Esophagus mucosa (tissue), 1 donor: ENCODE measurements at regions not wholly inside any gene's neighbourhood (a gene's known extent, or its start where the extent isn't known, plus 50 kb on each side); places are given as distances from the start of the nearest gene placed in this dataset.

Source experiments
- ATAC-seq: fragments of 200-7000 bp; cut with Tn5 transposase; one replicate; pipeline ENCODE4 v1.9.1; 2020
- donor health status: DM: yes; HTN: yes; CAD: no.

DNA sequence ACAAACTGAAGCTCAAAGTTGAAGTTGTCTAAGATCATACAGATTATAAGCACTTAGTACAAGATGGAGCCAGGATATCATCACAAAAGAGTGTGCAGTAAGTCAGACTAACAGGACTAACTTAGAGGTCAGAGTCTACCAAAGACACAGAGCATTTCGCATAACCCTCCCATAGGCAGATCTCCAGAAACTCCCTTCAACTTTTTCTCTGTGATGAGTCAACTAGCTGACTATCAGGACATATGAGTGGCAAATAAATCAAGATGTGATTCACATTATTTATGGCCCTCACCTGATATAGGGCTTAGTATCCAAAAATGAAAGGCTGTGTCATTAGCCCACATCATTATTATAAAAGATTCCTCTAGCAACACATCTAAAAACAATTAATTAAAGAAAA lies 484.6 kb downstream of the GALC start:
- ATAC-seq = no peak

GRCh38 chr14:87503711-87504110 lies 489.3 kb downstream of the GALC start:
- no peak for ATAC-seq

- ATAC-seq = no peak
Observed at GRCh38 chr14:87497301-87497700, 495.7 kb downstream of the GALC start.

- ATAC-seq = no peak
Observed at GRCh38 chr14:87494010-87494409, 499.0 kb downstream of the GALC start.

DNA sequence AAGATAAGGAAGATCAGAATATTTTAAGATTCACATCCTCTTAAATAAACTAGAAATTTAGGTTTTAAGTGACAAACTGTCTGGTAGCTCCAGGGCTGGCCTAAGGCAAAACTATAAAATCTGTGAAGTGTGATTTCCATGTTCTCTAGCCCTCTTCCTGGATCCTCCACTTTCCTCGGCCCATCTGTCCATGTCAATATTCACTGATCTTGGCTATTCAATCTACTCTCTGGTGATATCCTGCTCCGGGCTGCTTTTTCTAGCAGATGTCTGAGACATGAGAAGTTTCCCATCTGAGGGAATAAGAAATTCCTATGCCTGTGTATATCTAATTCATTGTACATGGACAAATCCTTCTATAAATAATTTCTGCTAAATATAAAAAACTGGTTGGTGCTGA lies 500.4 kb downstream of the GALC start:
- ATAC-seq = no peak

DNA sequence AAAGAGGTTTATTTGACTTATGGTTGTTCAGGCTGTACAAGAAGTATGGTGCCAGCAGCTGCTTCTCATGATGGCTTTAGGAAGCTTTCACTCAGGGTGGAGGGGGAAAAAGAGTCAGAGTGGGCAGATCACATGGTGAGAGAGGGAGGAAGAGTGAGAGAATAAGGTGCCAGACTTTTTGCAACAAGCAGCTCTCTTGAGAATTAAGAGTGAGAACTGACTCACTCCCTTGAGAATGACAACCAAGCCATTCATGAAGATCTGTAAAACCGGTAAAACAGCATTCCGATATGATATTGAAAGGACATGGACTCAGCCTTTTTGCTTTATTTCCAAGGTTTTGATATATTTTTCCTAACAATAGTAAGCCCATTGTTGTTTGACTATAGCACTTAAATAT lies 501.2 kb downstream of the GALC start:
- peak; percentile 49 for ATAC-seq

DNA sequence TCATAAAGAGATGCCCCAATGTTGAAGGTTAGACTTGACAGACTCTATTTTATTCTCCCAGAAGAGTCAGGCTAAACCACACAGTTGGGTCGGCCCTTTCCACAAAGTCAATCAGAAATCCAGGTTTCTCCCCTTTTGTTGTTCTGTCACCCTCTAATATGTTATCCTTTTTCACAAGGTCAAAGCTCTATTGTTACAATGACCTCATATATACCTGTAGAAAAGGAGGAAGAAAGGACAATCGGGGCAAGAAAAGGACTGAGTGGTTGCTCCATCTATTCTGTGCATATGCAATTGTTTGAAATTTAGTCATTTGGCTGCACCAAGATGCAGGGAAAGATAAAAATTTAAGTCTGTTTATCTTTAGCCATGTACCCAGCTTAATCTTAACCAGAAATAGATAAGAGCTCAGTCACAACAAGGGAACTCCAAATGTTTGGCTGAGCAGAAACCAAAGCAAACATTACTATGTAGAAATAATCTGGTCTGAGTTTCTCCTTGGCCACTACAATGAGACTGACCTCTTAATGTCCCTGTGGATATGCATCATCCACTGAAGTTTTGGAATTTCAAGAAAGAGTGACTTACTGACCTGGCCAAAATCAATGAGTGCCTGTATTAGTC lies 503.7 kb downstream of the GALC start:
- ATAC-seq = no peak

- no peak for ATAC-seq
Observed at GRCh38 chr14:87483271-87484260, 509.4 kb downstream of the GALC start.

- ATAC-seq = no peak
Observed at GRCh38 chr14:87468531-87468930, 524.5 kb downstream of the GALC start.

DNA sequence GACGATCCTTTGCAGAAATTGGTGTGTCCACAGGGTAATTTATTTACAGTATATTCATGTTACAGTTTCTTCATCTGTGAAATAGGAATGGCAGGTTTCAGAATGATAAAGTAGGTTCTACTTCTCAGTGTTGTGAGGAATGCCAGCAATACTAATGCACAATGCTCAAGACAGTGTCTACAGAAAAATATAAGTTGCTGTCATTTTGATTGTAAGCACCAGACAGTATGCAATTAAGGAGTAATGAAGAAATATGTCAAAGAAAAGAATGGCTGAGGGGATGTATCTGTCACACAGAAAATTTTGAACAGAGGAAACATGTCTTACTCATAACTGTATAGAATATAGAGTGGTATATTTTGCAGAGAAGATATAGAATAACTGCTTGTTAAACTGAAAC lies 525.4 kb downstream of the GALC start:
- ATAC-seq = no peak

- ATAC-seq = no peak
Observed at GRCh38 chr14:87465770-87466169, 527.2 kb downstream of the GALC start.

DNA sequence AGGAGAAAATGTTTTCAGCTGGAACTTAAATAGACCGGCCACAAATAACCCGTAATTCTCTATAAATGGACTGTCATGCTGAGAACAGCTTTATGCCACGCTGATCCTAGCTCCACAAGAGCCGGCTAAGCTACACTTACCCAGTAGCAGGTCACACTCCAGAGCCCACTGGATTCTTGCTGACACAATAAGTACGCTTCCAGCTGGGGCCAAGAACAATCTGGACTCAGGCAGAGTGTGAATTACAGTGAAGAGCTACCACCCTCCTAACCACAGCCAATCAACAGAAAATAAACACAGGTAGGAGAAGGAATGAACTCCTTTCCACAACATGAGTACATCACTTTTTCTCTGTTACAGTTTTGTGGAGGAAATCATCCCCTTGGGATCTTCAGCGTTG lies 531.3 kb downstream of the GALC start:
- ATAC-seq = no peak

DNA sequence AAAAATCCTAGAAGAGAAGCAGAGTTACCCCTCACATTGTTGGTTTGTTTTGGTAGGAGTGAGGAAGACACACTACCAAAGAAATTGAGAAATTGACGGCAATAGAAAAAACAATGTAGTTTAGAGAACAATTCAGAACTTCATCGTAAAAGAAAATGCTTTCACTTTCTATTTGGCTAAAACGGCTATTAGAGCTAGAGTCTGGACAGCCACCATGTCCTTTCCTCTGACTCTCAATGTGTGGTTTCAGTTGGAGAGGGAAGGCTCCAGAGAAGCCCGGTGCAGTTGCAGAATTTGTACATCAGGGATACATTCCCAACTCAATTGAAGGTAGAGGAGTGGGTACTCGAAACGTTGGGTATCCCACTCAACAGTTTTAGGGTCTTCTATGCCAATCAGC lies 535.3 kb downstream of the GALC start:
- no peak for ATAC-seq

- ATAC-seq = no peak
Observed at GRCh38 chr14:87450193-87450592, 542.8 kb downstream of the GALC start.

DNA sequence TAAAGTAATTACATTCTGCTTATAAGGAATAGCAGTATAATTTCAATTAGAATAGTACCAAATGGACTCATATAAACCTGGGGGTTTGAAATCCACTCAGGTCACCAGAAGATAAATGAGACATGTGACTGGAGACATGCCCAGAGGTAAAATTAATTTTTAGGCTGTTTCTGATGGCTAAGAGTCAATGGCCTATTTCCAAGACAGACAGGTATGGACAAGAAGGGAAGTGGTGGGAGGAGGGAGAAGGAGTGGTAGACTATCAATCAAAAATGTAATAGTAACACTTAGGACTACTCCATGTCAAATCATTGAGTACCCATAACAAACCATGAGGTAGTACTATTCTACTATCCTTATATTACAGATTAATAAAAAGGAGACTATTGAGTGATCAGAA lies 544.0 kb downstream of the GALC start:
- ATAC-seq = no peak

DNA sequence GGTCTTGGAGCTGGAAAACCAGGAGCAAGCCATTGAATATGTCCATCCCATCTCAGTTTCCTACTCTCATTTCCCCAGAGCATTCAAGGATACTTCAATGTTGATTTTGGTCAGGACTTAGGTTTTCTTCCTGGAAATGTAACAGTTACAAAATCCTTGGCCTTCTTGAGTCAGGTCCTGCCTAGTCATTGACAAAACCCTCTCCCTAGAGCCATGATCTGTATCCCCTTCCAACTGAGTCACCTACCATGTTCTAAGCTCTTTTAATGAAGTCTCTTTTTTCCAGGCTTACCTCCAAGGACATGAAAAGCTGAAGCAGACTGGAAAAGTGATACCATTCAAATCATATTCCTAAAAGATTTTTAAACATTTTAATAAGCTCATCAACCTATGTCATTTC lies 549.2 kb downstream of the GALC start:
- ATAC-seq = no peak

DNA sequence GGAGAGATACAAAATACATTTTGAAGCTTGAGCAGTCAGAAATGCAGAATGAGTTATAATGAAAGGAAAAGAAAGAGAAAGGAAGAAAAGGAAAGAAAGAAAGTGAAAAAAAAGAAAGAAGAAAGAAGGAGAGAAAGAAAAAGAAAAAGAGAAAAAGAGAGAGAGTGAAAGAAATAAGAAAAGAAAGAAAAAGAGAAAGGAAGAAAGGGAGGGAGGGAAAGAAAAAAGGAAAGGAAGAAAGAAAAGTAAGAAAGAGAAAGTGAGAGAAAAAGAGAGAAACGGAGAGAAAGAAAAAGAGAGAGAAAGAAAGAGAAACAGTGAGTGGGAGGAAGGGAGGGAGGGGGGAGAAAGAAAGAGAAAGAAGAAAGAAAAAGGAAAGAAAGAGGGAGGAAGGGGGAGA lies 549.9 kb downstream of the GALC start:
- ATAC-seq = no peak

- no peak for ATAC-seq
Observed at GRCh38 chr14:87437158-87437557, 555.8 kb downstream of the GALC start.

DNA sequence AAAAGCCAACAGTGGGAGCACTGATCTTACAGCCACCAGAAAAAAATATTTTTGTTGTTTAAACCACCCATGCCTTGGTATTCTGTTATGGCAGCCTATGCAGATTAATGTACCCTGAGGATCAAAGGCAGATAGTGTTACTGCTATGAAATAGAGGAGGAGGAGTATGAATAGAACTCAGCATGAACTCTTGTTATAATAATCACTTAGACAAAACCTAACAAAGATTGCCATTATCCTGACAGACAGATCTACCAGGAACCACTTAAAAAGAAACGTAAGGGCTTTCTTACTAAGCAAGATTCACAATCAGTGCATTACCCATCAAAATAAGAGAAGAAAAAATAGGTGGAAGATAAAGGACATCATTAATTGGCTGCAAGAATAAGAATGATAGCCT lies 558.3 kb downstream of the GALC start:
- no peak for ATAC-seq

DNA sequence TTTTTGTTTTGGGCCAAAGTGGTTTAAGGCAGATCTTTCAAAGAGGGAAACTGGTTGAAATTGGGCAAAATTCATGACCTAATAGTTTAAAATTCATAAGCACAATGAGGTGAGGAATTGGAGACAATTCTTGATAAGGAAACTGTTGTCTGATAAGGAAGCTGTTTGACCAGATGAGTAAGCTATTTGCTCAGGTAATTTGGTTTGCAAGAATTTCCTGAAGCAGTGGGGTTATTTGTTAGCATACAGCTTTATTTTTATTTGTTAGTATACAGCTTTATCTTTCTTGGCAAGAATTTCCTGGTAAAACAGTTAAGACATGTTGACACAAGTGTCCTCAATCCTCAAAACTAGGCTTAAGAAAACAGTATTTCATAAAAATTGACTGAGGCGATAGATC lies 559.0 kb downstream of the GALC start:
- ATAC-seq = no peak

GRCh38 chr14:87432698-87433097 lies 560.3 kb downstream of the GALC start:
- ATAC-seq = no peak

DNA sequence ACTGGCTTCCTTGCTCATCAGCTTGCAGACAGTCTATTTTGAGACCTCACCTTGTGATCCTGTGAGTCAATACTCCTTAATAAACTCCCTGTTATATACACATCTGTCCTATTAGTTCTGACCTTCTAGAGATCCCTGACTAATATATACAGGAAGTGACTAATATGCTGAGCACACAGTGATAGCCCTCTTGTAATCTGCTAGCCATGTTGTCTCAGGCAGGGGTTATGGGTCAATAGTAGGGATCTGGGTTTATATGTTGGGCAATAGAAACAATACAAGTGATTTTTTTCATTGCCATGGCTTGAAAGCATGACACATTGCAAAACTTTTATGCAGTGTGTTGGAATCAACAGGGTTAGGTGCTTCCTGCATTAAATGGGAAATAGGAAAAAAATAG lies 562.2 kb downstream of the GALC start:
- ATAC-seq = peak; percentile 20

- no peak for ATAC-seq
Observed at GRCh38 chr14:87430214-87430613, 562.8 kb downstream of the GALC start.

DNA sequence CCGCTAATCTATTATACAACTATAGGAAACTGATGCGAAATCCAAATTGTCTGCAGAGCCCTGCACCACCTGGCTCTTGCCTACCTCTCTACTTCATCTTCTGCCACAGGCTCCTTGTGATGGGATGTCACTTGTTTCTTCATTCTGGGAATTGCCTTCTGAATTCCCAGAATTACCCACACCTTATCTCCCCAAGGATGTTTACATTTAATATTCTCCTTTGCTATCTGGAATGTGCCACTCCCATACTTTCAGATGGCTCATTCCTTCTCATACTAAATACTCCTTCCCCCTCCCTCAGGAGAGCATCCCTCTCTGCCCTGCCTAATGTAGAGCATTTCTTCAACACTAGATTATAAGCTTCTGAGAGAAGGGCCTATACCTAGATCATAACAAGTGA lies 573.1 kb downstream of the GALC start:
- no peak for ATAC-seq
